ENCODE measurements at regions not wholly inside any gene's neighbourhood (a gene's known extent, or its start where the extent isn't known, plus 50 kb on each side); places are given as distances from the start of the nearest gene placed in this dataset.

DNA sequence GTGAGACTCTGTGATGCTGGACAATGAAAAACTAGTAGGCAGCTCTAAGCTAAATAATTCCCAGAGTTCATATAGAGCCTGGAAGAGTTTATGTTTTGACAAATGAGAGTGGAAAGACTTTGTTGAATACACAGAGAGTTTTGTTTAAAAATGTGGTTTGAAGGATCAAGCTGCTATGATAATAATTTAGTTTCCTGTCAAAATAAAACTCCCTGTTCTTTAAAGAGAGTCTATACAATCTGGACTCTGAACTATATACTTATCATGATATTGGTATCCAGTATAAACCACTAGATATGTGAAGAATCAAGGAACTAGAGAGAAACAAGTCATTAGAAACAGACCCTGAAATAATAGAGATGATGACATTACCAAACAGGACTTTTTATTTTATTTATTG lies 158.6 kb downstream of the C4orf33 start:
- no peak for TF ChIP-seq POLR2AphosphoS5 (IDR thresholded peaks at IDR 0.05; ENCODE audit: low read depth, low read length)
- no peak for TF ChIP-seq POLR2A (IDR thresholded peaks at IDR 0.05; ENCODE audit: low read depth, low read length)

Measured in GM12891 (cell line).